ENCODE measurements at regions not wholly inside any gene's neighbourhood (a gene's known extent, or its start where the extent isn't known, plus 50 kb on each side); places are given as distances from the start of the nearest gene placed in this dataset.
"Not testable (repeated sequence)": the region's sequence is repeated elsewhere in the genome, so short reads cannot be mapped to it uniquely, and the experiment has no call there.

DNA sequence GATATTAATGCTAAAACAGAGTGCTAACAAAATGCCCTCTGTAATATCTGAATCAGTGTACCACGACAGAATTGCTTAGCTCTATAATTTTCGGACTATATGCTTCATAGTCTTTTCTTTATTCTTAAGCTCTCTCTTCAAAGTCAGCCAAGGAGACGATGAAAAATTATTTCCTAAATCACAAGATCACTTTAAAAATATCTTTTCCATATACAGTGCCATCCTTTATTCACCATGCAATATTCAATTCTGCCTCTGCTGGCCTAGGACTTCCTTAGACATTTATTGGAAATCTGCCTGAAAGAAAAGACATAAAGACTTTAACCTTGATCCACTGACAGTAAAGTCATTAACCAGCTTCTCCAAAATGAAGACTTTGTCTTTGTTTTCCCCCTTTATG is 238.9 kb upstream of the BTG1 start:
- DNase-seq, result no peak

DNA sequence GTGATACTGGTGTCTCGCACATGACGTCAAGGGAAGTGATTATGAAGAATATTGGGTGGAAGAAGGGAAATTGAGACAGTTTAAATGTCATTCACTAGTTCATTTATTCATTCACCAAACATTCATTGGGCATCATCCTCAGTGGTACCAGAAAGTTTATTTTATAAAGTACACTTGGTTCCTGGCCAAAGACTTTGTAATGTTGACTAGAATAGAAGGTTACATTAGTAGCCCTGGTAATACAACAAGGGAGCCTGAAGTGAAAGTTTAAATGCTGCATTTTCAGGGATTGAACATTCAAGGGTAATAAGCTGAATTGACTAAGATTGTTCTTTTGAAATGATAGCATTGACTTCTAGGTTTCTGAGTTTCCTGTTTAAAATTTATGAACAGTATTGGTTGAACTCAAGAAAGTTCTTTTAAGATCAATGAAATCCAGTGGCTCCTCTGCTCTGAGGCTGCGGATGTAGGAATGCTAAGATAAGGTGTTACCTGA is 236.8 kb upstream of the BTG1 start:
- no peak for DNase-seq

DNA sequence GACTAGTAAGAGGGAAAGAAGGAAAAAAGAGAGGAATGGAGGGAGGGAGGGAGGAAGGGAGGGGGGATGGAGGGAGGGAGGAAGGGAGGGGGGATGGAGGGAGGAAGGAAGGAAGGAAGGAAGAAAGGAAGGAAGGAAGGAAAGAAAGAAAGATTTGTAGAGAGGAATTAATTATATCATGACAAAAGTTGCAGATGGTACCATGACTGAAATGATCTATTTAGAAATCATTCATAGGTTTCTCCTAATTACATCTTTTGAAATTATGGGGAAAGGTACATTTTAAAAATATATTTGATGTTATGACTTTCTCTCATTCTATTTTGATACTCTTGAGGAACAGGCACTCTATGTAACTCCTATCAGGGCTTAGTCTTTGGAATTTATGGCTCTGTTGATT is 236.2 kb upstream of the BTG1 start:
- no peak for DNase-seq

DNA sequence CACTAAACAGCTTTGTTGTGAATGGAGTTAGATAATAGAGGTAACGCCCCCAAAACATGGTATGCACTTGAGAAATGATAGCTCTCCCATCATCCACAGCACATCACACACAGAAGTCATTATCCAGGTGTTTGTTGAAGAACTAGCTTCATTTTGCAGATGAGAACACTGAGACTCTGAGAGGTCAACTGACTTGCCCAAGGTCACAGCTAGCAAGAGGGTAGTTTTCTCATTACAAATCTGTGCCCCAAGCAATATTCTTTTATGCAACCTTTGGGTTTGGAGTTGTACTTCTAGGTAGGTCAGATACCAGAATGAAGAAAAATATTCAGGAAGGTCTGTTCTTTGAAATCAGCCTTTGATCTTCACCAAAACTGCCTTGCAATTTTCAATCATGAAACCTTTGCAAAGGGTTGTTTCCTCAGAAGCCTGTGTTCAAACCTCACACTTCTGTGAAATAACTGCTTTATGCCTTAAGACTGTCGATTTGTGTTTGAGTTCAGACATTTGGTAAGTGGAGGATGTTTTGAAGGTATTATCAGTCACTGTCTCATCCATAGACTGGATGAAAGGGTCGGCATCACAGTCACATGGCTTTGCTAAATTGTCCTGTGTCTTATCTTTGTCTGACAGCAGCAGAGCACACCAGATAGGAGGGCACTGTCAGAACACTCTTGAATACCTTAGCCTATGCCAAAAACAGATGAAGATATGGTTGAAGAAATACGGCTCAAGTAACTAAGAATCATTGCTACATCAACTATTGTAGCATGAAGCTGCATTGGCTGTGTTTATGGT is 233.2 kb upstream of the BTG1 start:
- no peak for DNase-seq

DNA sequence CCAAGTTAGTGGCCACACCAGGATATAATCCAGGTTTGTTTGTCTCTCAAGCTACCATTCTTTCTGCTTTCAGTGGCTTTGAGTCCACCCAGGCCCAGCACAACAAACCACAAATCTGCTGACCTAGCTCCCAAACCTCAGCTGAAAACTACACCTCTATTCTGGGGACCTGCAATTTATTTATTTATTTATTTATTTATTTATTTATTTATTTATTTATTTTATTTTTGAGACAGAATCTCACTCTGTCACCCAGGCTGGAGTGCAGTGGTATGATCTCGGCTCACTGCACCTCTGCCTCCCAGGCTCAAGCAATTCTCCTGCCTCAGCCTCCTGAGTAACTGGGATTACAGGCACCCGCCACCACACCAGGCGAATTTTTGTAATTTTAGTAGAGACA is 229.9 kb upstream of the BTG1 start:
- not testable (repeated sequence) for DNase-seq

DNA sequence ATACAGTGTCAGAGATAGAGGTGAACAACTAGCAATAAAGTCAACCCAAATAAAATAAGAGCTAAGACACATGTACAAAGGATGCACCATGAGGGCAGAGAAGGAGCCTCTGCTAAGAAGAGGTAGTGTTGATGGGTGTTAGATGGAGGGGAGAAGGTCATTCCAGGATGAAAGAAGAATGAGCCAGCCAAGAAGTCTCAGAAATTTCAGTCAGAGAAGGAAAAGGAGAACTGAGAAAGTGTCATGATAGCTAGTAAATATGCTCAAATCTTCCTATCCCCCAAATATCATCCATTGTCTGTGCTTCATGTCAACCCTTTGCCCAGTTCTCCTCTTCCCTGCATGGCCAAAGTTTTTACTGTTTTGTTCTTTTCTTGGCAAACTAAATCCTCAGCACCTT is 225.2 kb upstream of the BTG1 start:
- no peak for DNase-seq

DNA sequence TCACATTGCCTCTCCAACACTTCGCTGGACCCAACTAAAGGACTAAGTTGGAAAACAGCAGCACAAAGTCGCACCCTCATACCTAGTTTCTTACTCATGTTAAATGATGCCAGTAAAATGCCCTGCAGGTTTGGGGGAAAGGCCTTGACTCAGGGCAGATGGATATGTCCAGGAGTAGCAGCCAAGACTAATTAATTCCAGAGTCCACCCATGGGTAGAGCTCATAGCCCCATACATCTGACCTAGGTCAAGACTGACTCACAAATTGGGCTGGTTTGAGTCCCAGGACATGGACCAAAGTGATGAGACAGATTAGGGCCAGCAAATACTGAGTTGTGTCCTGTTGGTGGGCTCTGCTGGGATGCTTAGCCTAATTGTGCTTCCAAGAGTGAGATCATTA is 224.0 kb upstream of the BTG1 start:
- DNase-seq, result no peak

DNA sequence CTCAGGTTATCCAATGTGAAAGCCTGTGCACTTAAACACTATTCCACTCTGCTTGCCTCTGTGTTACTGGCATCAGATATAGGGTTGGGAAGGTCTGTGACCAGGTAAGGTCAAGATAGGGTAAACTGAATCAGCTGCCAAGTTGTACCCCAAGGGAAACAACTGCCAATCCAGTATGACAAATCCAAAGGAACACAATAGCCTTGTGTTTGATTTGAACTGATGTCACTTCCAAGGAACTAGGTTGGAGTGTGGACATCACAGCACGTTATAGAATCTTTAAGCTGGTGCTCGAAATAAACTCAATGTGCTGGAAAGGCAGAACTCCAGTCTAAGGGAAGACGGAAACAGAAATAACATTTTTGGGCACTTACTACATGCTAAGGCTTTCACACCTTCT is 223.4 kb upstream of the BTG1 start:
- DNase-seq, result no peak

DNA sequence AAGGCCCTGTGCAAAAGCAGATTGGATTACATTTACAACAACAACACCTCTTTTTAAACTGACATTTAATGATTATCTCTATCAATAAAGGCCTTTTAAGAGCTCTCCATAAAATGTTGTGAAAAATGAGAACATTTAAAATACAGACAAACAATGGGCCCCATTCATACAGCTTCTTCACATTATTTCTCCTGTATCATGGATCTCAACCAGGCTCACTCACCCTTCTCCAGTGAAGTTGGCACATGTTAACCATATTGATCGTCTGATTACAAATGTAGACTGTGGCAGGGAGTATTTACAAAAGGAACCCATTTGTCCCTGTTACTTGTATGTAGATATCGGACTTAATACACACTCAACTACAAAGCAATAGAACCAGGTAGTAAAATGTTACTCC is 220.2 kb upstream of the BTG1 start:
- DNase-seq, result no peak

DNA sequence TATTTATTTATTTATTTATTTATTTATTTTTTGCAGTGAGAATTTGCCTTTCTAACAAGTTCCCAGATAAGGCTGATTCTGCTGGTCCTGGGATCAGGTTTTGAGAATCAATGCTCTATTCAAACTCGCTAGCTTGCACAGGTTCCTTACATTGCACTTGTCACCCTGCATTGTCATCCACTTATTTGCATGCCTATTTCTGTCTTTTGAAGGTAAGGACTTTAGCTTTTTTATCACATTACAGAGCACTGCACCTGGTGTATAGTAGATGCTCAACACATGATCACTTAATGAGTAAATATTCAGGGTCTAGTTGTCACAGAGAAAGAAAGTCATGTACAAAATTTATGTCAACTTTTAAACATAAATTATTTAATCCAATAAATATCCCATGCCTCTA is 219.7 kb upstream of the BTG1 start:
- no peak for DNase-seq

DNA sequence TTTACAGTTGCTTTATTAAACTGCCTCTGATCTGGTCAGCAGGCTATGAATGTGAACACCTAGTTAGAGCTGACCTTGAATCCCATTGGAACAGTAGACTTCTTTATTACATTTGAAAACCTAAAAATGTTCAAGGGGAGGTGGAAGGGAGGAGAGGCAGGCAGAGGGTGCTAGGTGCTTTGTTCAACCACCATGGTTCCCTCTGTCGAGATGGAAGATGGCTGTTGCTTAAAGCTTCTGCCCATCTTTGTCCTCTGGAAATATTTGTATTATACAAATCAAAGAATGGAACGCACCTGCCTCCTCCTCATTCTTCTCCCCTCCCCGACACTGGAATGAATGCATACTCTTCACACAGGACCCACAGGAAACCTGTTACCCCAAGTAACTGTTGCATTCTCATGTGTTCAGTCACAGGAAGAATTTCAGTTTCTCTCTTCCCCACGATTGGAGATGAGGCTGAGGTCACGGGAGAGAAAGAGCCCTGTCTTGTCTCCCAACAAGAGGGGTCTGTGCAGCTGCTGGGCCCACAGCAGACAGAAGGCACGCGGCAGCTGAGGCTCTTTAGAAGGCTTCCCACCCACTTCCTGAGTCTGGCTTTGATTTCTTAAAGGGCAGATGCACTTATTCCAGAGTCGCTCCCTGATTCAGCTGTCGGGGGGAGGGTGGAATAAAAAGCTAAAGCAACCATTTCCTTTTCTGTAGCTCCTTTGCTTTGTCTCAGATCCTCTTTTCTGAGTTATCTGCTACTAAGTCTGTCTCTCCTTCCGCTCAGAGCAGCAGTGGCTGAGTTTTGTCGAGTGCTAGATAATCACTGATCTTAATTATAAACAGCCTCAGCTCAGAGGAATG is 217.9 kb upstream of the BTG1 start:
- no peak for DNase-seq

DNA sequence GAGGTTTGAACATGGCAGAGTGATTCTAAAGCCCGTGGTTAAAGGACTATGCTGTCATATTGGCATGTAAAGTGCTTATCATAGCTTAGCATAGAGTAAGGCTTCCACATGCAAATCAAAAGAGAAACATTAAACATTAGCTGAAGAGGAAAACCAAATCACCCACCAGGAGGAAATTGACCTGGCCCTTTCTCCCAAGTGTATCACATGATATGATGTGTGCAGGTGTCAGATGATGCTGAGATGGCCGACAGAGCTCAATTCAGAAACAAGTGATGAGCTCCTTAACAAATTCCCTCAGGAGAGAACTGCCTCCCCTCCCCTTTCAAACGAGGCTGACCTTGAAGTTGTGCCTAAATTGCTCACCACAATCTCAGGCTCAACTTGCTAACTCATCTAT is 217.1 kb upstream of the BTG1 start:
- DNase-seq, result no peak

DNA sequence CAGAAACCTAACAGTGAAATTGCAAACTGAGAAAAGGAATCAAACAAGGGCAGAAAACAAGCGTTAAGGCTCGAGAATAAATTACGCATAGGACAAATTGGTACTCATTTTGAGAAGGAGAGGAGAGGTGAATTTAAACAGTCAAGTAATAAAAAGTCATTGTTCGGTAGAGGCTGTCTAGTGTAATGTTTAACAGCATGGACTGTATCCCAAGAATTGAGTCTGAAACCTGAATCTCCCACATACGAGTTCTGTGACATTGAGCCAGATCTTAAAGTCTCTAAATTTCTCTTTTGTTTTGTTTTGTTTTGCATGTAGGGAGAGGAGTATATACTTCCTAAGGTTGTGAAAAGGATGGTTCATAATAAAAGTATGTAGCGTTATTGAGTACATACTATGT is 216.5 kb upstream of the BTG1 start:
- no peak for DNase-seq

DNA sequence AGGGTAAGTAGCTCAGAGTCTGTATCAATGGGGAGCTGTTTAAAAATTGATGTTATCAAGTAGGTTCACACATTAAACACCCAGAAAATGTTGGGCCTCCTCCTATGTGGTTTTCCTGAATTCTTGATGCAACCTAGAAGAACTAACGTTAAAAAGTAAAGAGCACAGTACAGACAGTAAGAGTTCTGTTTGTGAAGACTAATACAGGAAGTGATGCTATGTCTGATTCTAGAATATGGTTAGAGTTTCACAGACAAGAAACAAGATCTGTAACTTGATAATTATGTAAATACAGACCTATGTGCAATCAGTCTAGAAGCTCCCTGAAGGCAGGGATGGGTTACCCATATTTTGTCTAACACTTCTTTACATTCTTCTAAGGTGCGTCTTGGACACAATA is 214.9 kb upstream of the BTG1 start:
- DNase-seq, result no peak

DNA sequence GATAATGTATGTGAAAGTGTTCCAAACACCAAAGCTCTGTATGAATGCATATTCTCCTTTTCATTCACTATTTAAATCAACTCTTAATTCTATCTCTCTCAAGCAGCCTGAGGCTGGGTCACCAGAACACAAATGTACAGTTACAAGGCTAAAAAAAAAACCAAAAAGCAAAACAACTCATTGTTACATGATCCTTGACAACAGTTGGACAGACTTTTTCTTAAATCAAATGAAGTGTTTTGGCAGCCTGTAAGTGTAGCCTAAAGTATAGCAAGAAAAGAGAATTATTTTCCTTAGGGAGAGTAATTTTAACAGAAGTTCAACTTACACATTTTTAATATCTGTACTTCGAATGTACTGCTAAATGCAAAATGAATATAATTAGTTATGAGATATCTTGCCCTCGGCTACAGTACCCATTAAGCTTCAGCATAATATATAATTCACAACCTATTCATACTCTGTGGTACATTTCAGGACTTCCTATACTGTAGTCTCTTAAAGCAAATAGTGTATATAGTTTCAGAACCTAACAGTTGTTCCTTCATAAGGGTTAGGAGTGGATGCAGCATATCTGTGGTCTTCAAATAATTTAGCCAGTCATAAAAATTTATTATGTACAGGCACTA is 214.0 kb upstream of the BTG1 start:
- DNase-seq, result no peak

DNA sequence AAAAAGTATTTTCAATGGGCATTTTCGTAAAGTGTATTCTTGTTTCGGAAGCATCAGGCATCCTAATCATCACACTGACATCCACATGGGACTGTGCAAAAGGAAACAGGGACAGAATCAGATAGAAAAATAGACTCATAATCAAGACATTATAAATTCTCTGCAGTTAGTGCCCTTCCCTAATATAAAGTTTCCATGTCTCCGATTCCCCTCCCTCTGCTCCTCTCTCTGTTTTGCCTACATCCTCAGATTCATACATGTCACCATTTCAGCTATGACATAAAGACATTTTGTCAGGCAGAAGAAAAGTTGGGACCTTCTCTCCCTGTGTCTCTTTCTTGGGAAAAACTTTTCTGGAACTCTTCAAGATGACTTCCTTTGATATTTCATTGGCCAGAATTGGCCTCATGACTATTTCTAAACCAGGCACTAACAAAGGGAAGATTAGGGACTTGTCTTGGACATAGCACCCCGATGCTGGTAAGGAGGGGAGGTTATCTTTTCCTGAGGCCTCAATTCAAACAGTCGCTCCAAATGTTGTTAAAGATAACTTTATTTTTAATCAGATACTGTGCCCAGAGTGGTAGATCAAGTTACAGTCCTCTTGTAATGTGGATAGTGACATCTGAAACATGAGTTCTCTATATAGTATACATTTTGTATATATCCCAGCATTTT is 212.1 kb upstream of the BTG1 start:
- no peak for DNase-seq

DNA sequence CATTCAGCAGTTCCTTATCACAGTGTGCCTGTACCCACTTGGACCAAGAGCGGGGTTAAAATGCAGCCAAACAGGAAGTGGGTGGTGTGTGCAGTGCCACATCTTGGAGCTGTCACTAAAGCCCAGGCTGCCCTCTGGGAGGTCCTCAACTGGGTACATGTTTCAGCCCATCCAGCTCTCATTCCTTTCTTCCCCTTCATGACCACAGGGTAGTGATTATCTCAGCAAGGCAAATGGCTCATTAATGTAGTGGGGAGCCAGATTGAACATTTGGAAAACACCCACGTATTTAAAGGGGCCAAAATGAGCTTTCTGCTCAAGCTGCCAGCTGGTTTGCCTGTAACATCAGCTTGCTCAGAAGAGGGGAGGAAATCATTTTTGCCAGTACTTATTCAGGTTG is 210.8 kb upstream of the BTG1 start:
- DNase-seq, result no peak

DNA sequence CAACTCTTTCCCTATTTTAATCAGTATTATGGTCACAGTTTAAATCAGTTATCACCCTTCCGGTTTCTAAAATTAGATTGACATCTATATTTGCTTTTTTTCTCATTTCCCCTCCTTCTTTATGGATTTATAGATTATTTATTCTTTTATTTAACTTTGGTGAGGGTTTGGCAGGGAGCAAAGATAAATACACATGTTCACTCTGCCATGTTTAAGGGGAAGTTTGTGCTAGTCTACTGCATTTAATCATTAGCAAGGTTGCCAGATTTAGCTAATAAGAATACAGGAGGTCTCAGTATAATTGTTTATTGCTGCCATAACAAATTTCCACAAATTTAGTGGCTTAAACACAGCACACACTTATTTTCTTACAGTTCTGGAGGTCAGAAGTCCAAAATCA is 204.0 kb upstream of the BTG1 start:
- no peak for DNase-seq

DNA sequence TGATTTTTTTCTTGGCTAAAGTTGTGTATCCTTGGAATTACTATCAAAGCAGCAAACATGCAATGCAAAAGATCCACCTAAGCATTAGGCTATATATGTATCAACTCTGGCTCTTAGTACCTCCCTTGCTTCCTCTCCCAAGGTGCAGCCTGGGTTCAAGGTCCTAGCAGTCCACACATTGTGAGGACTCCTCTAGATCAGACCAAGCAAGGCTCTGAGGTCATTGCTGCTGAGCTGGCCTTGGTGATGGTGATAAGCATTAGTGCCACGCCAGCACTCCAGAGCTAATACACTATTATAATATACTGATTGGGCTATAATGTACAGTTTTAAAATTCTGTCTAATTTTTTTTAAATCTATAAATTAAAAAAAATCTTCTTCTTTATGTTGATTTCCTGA is 196.9 kb upstream of the BTG1 start:
- no peak for DNase-seq

DNA sequence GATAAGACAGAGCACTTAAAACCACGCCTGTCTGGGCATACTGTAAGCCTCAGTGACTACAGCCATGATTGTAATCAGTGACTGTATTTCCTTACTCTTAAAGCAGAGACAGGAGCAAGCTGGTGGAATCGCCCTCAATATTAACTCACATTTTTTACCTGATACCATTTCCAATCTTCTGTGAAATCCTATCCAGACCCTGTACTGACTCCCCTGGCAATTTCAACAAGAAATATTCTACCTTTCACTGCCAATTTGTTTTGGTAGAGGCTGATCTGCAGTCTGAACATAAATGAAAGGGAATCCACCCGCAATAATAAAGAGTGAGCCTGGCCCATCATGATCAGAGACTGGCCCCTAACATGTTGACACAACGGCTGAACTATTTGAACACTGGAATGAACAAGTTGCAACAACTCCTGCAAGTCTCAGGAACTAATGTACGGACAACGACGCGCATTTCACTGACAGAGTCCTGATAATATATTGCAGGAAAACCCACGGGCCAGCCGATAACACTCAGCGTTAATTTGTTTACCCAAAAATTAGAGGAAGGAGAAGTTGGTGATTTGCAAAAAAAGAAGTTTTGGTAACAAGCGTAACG is 195.5 kb upstream of the BTG1 start:
- DNase-seq, result no peak

DNA sequence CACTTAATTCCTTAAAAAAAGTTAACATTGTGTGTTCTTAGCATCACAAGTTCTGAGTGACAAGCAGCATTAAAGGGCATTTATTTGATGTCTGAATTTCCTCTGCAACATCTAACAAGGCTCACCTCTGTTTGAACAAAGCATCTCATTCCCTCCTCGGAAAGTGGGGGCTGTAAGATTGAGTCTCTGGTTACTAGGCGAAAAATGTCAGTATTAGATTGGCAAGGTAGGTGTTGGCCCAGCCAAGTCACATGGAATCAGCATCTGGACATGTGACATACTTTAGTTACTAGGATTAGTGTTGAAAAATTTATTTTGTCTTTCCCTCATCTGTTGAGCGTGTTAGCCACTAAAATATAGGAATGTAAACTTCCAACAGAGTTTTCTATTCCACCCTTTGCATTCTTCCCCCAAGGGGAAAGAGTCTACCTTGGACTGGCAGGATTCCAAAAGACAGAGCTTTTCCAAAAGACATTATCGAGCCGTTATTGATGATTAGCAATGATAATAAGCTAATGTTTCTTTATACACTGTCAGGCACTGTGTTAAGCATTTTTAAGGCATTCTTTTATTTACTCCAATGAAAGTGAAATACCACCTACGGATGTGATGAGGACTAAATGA is 194.9 kb upstream of the BTG1 start:
- no peak for DNase-seq

DNA sequence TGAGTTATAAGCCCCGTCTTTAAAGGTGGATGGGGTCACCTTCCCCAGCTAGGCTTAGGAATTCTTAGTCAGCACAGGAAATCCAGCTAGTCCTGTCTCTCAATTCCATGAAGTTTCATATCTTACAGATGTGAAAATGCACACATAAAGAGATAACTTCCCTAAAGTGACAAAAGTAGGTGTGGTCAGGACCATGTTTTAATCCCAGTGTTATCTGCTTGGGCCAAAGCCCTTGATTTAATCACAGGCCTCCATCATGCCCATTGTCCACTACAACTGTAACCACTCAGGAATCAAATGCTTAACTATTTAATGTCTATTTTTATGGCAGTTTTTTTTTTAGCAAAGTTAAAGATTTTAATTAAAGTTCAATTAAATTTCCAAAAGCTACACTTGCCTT is 194.4 kb upstream of the BTG1 start:
- DNase-seq, result no peak
